GM10248 (cell line): ENCODE measurements at regions not wholly inside any gene's neighbourhood (a gene's known extent, or its start where the extent isn't known, plus 50 kb on each side); places are given as distances from the start of the nearest gene placed in this dataset.

Source experiments
- CTCF ChIA-PET: fragments of 300-600 bp; sonication (Branson Sonifier 250); formaldehyde crosslinking; extraction: SDS; loops from one replicate; lab custom pipeline; 2021; ENCODE audit warnings: antibody characterized with exemption; lab: Yijun Ruan, JAX
- POLR2A ChIA-PET: fragments of 350-650 bp; sonication (Branson Sonifier 250); formaldehyde crosslinking; extraction: SDS; loops from one replicate; lab custom pipeline; 2020; ENCODE audit warnings: antibody characterized with exemption; lab: Yijun Ruan, JAX
- DNase-seq: peaks from one replicate; pipeline ENCODE4 v3.0.0; 2012; ENCODE audit errors: extremely low spot score
- CTCF ChIP-seq: IDR thresholded peaks from 2 replicates; pipeline ENCODE4 v1.5.1; 2012; ENCODE audit warnings: mild to moderate bottlenecking, low read depth; ENCODE audit errors: extremely low read depth, missing control alignments, control extremely low read depth

DNA sequence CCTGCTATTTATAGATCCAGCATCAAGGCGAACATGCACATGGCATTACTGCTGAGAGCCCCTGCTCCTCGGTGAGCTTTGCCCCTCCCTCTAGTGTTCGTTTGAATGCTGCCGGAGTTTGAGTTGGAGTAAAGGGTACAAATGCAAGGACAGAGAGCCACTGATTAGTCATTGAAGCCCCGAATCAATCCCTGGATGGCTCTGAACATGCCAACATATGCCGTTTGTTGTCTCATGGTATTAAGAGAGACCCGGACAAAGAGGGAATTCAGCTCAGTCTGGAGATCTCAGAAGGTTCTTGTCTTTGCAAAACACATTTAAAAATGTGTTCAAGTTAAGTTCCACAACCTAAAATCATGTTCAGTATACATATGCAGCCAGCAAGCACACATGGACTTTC, 789.2 kb upstream of the NR2F2 start:
- POLR2A ChIA-PET = no interaction called here
- CTCF ChIA-PET = interaction anchor here (0.8 kb wide), 1 partner anchor 15 kb away, joined by 3 read pairs; no protein-coding TSS in a partner anchor
- no peak for DNase-seq
- no peak for TF ChIP-seq CTCF

DNA sequence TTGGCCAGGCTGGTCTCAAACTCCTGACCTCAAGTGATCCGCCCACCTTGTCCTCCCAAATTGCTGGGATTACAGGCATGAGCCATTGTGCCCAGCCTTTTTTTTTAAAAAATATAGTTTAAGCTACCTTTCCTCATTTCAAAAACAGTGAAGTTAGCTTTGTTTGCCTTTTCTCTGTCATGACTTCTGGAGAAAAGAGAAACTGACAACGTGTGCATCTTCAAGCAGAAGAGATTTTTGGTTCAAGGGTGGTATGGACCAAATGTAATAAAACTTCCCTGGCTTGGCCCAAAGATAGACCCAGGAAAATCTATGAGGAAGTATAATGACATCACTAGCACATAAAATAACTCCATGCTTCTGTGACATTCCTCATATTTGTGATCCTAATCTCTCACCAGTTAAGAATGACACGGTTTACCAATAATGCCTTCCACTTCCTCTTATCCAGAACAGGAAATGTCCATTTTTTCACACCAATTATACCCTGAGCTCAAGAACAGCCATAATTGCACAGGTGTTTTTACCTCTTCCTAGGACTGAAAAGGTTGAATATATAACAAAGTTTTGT, 781.2 kb upstream of the NR2F2 start:
- DNase-seq = no peak

DNA sequence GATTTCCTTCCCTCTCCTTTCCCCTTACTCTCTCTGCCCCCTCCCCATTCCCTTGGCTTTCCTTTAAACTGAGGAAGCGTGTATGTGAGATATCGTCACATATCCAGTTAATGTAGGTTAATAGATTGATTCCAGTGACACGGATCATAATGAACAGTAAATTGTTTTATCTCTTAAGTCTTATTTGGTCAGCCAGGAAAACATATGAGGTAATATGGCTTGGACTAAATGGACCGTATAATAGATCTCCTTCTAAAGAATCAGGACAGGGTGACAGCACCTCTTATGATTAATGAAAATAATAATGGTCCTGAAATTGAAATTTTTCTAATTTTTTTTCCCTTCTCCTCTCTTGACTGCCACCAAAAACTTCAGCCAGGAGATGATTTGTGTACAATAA, 779.8 kb upstream of the NR2F2 start:
- no peak for TF ChIP-seq CTCF
- POLR2A ChIA-PET = no interaction called here
- no peak for DNase-seq
- CTCF ChIA-PET = no interaction called here

More for the DNA sequence above, 781.2 kb upstream of the NR2F2 start:
- CTCF ChIA-PET = interaction anchor here (0.7 kb wide), 1 partner anchor 87 kb away, joined by 3 read pairs; no protein-coding TSS in a partner anchor
- no peak for TF ChIP-seq CTCF
- POLR2A ChIA-PET = no interaction called here

GRCh38 chr15:95556225-95556624, 774.3 kb upstream of the NR2F2 start:
- no peak for DNase-seq
- TF ChIP-seq CTCF = no peak
- POLR2A ChIA-PET = no interaction called here
- CTCF ChIA-PET = interaction anchor here (1.1 to 1.5 kb wide), 4 partner anchors 10 to 27 kb away, joined by 3 to 4 read pairs (median 4); no protein-coding TSS in a partner anchor

GRCh38 chr15:95556866-95557225, 773.7 kb upstream of the NR2F2 start:
- CTCF ChIA-PET = interaction anchor here (1.1 to 1.5 kb wide), 2 partner anchors 10 to 24 kb away, joined by 3 to 4 read pairs; no protein-coding TSS in a partner anchor
- POLR2A ChIA-PET = no interaction called here
- no peak for TF ChIP-seq CTCF
- no peak for DNase-seq

DNA sequence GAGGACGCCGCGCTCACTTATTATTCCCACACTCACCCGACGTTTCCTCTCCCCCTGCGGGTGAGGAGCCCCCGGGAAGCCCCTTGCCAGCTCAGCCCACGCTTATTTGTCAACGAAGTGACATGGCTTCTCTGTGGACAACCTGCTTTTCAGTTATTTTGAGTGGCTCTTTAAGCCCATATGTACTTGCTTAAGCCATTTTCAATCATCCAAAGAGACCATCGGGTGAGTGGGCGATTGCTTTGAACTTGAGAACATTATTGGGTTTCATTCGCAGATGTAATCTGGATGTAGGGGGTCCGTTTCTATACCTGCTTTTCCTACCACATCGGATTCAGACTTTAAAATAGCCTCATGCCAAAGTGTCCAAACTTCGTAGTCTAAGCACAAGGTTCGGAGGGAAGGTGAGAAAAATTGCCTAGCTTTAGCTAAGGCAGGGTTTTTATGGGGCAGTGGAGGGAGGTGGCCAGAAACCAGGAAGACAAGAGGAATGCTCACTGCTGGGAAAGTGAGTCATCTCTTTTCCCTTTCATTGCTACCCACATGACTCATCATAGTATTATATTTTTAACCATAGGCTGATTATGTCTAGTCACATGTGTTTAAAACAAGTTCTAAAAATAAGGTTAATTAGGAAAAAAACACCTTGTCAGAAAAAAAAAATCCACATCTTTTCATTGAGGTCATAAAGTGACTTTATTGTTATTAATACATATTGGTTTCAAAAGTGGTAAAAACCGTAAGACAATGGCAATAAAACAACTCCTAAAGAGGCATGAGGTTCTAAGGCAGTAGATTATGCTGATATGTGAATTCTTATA, 773.1 kb upstream of the NR2F2 start:
- TF ChIP-seq CTCF = no peak
- DNase-seq = no peak
- ChIA-PET CTCF (interaction anchor here (1.5 kb wide), 1 partner anchor 11 kb away, joined by 4 read pairs; no protein-coding TSS in a partner anchor), POLR2A (no interaction called here)
